Mesenchymal stem cell (in vitro differentiated cells and primary cell): ENCODE measurements at regions not wholly inside any gene's neighbourhood (a gene's known extent, or its start where the extent isn't known, plus 50 kb on each side); places are given as distances from the start of the nearest gene placed in this dataset.

Experiments used
- DNase-seq: peaks from one replicate; pipeline ENCODE4 v3.0.0-alpha.2; 2013
- H2AFZ ChIP-seq: one replicate; pipeline ENCODE4 v1.6.1; 2013; ENCODE audit warnings: low read depth, mild to moderate bottlenecking, control low read depth, inconsistent platforms, low read length, moderate library complexity
- H2AK5ac ChIP-seq: 2 replicates; pipeline ENCODE4 v1.6.1; 2013; ENCODE audit warnings: low read length, moderate library complexity, mild to moderate bottlenecking, inconsistent platforms; ENCODE audit not compliant: severe bottlenecking
- H2BK120ac ChIP-seq: one replicate; pipeline ENCODE4 v1.6.1; 2013; ENCODE audit warnings: low read depth, mild to moderate bottlenecking, inconsistent platforms, low read length, moderate library complexity
- H2BK12ac ChIP-seq, 2 experiments: one replicate each; pipeline ENCODE4 v1.6.1; 2013; ENCODE audit warnings: inconsistent platforms in 2 of 2, low read length in 2 of 2, mild to moderate bottlenecking in 2 of 2, moderate library complexity in 2 of 2, control low read depth in 1 of 2
- H2BK15ac ChIP-seq: one replicate; pipeline ENCODE4 v1.6.1; 2013; ENCODE audit warnings: mild to moderate bottlenecking, low read depth, inconsistent platforms; ENCODE audit not compliant: poor library complexity, severe bottlenecking
- H2BK5ac ChIP-seq: 2 replicates; pipeline ENCODE4 v1.6.1; 2013; ENCODE audit warnings: low read depth, mild to moderate bottlenecking, low read length, control low read depth, inconsistent platforms; ENCODE audit not compliant: poor library complexity, severe bottlenecking
- H3K14ac ChIP-seq, 2 experiments: one replicate each; pipeline ENCODE4 v1.6.1; 2013; ENCODE audit warnings: inconsistent platforms in 2 of 2, low read length in 2 of 2, control low read depth in 1 of 2, mild to moderate bottlenecking in 1 of 2, moderate library complexity in 1 of 2
- H3K18ac ChIP-seq, 2 experiments: one replicate each; pipeline ENCODE4 v1.6.1; 2013; ENCODE audit warnings: inconsistent platforms in 2 of 2, low read length in 2 of 2, control low read depth in 1 of 2, low read depth in 1 of 2, mild to moderate bottlenecking in 1 of 2
- H3K23ac ChIP-seq, 2 experiments: one replicate each; pipeline ENCODE4 v1.6.1; 2013; ENCODE audit warnings: inconsistent platforms in 2 of 2, low read length in 2 of 2, mild to moderate bottlenecking in 2 of 2, moderate library complexity in 2 of 2, control low read depth in 1 of 2
- H3K27ac ChIP-seq: 2 replicates; pipeline ENCODE4 v1.5.1; 2013; ENCODE audit warnings: mild to moderate bottlenecking, moderate library complexity, low read length, control low read depth, inconsistent platforms; ENCODE audit not compliant: poor library complexity, severe bottlenecking
- H3K27me3 ChIP-seq, 2 experiments: 2 replicates each; pipeline versions ENCODE4 v1.6.1 to v1.7.0; 2013; ENCODE audit warnings: low read length in 2 of 2, mild to moderate bottlenecking in 2 of 2, moderate library complexity in 2 of 2, control low read depth in 1 of 2, inconsistent platforms in 1 of 2; ENCODE audit not compliant: control insufficient read depth in 1 of 2, insufficient read depth in 1 of 2
- H3K36me3 ChIP-seq, 2 experiments: 2 replicates each; pipeline versions ENCODE4 v1.6.1 to v1.7.0; 2013; ENCODE audit warnings: low read length in 2 of 2, control low read depth in 1 of 2, inconsistent platforms in 1 of 2, low read depth in 1 of 2, mild to moderate bottlenecking in 1 of 2; ENCODE audit not compliant: insufficient read depth in 2 of 2, control insufficient read depth in 1 of 2
- H3K4ac ChIP-seq, 2 experiments: one replicate each; pipeline ENCODE4 v1.6.1; 2013; ENCODE audit warnings: inconsistent platforms in 2 of 2, low read length in 2 of 2, mild to moderate bottlenecking in 2 of 2, moderate library complexity in 2 of 2, control low read depth in 1 of 2, low read depth in 1 of 2
- H3K4me1 ChIP-seq: 2 replicates; pipeline ENCODE4 v1.6.1; 2013; ENCODE audit warnings: low read depth, low read length, control low read depth; ENCODE audit not compliant: control insufficient read depth, insufficient read depth
- H3K4me2 ChIP-seq: 2 replicates; pipeline ENCODE4 v1.6.1; 2013; ENCODE audit warnings: low read length, mild to moderate bottlenecking, inconsistent platforms; ENCODE audit not compliant: poor library complexity, severe bottlenecking
- H3K4me3 ChIP-seq, 2 experiments: 2 replicates each; pipeline versions ENCODE4 v1.5.1 to v1.7.0; 2013; ENCODE audit warnings: low read length in 2 of 2, mild to moderate bottlenecking in 2 of 2, control low read depth in 1 of 2, low read depth in 1 of 2; ENCODE audit not compliant: insufficient read depth in 1 of 2
- H3K79me1 ChIP-seq: replicated peaks from 2 replicates; pipeline ENCODE4 v1.6.1; 2013; ENCODE audit warnings: mild to moderate bottlenecking, control low read depth, low read length, inconsistent platforms; ENCODE audit not compliant: poor library complexity, severe bottlenecking
- H3K9ac ChIP-seq: 2 replicates; pipeline ENCODE4 v1.7.0; 2013; ENCODE audit warnings: mild to moderate bottlenecking, low read length, moderate library complexity
- H3K9me3 ChIP-seq: 2 replicates; pipeline ENCODE4 v1.7.0; 2013; ENCODE audit warnings: mild to moderate bottlenecking, low read length; ENCODE audit not compliant: control insufficient read depth
- H4K8ac ChIP-seq: one replicate; pipeline ENCODE4 v1.6.1; 2013; ENCODE audit warnings: inconsistent platforms, mild to moderate bottlenecking, low read length, moderate library complexity
- H4K91ac ChIP-seq: one replicate; pipeline ENCODE4 v1.6.1; 2013; ENCODE audit warnings: mild to moderate bottlenecking, low read length, inconsistent platforms
- WGBS: methylation state at CpG from one replicate; pipeline ENCODE4 v1.1.7; 2013; ENCODE audit warnings: mixed read lengths; 5-methylcytosine and 5-hydroxymethylcytosine counted together

DNA sequence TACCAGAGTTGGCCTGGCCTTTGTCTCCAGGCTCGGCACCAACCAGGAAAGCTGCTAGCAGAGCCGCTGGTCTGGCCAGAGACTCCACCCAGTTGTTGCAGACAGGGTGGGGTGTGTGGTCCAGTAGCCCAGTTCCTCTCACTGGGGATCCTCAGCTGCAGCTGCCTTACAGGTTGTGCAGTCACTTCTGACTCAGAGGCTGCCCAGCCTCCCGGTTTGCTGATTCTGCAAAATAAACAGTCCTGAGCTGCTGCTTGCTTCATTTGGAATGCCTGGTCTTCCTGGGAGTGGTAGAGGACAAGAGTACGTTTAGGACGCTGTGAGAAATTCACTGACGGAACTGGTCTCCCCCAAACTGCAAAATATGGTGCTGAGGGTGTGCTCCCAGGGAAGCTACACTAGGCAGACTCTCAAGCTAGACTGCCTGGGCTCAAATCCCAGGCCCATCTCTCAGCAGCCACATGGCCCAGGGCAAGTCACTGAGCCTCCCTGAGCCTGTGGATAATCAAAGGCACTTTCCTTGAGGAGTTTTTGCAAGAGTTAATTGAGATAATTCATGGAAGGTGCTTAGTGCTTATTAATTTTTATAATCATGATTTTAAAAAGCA, 246.1 kb downstream of the TFAP2C start:
- DNase-seq: peak; percentile 82
- Histone ChIP-seq H3K4me3 (no peak overlapping the region), H3K27ac (peak overlapping the region; percentile 72), H3K9me3 (no peaks in the 10 kb centered on the region), H3K27me3 (peaks cover 0 to 41% of the 10 kb centered on the region in 2 experiments), H3K4ac (no peak overlapping the region), H2BK120ac (no peak overlapping the region), H2BK15ac (no peak overlapping the region), H3K23ac (no peak overlapping the region), H3K4me2 (no peak overlapping the region), H3K9ac (no peak overlapping the region), H3K36me3 (no peaks in the 10 kb centered on the region), H2BK5ac (no peak overlapping the region), H2AFZ (peak overlapping the region; percentile 31), H2BK12ac (no peak overlapping the region), H3K18ac (peak overlapping the region in 1 of 2 experiments; percentile 43), H2AK5ac (no peak overlapping the region), H4K91ac (no peak overlapping the region), H4K8ac (peak overlapping the region; percentile 36), H3K14ac (no peak overlapping the region), H3K79me1 (no peaks in the 10 kb centered on the region), H3K4me1 (peaks cover 7% of the 10 kb centered on the region)
- WGBS: 29% methylated on average over 6 of the region's 6 CpGs

GRCh38 chr20:56875803-56876202, 246.7 kb downstream of the TFAP2C start:
- Histone ChIP-seq H3K18ac (no peak overlapping the region), H4K91ac (no peak overlapping the region), H3K27ac (no peak overlapping the region), H3K27me3 (peaks cover 0 to 39% of the 10 kb centered on the region in 2 experiments), H3K4me3 (no peak overlapping the region), H3K79me1 (no peaks in the 10 kb centered on the region), H3K23ac (no peak overlapping the region), H3K4ac (no peak overlapping the region), H3K9me3 (no peaks in the 10 kb centered on the region), H3K4me2 (no peak overlapping the region), H2AK5ac (no peak overlapping the region), H2BK5ac (no peak overlapping the region), H3K9ac (no peak overlapping the region), H3K36me3 (no peaks in the 10 kb centered on the region), H2BK15ac (no peak overlapping the region), H2BK120ac (no peak overlapping the region), H2BK12ac (no peak overlapping the region), H2AFZ (no peak overlapping the region), H3K4me1 (peaks cover 7% of the 10 kb centered on the region), H4K8ac (no peak overlapping the region), H3K14ac (no peak overlapping the region)
- 92% methylated on average over 7 of the region's 7 CpGs for WGBS
- DNase-seq: no peak

DNA sequence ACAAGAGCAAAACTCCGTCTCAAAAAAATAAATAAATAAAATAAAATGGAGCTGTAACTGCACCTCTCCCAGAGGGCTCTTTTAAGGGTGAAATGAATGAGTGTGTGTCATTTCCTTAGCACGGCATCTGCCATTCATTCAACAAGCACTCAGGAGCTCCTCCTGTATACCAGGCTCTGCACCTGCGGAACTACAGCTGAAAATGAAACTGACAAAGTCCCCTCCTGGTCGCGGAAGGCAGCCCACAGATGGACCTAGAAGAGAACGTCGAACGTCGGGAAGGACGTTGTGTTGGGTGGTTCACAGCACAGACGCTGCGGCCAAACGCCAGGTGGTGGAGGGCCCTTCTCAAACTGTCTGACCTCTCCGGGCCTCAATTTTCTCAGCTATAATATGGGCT, 256.4 kb downstream of the TFAP2C start:
- Histone ChIP-seq H2AFZ (no peak overlapping the region), H3K4me3 (no peak overlapping the region), H3K9ac (no peak overlapping the region), H3K79me1 (no peaks in the 10 kb centered on the region), H3K27ac (no peak overlapping the region), H3K9me3 (no peaks in the 10 kb centered on the region), H3K4ac (no peak overlapping the region), H3K18ac (no peak overlapping the region), H2AK5ac (no peak overlapping the region), H3K4me1 (no peaks in the 10 kb centered on the region), H2BK120ac (no peak overlapping the region), H3K36me3 (no peaks in the 10 kb centered on the region), H4K91ac (no peak overlapping the region), H3K23ac (no peak overlapping the region), H2BK5ac (no peak overlapping the region), H2BK12ac (no peak overlapping the region), H2BK15ac (no peak overlapping the region), H4K8ac (no peak overlapping the region), H3K14ac (no peak overlapping the region), H3K27me3 (peaks cover 0 to 16% of the 10 kb centered on the region in 2 experiments), H3K4me2 (no peak overlapping the region)
- no peak for DNase-seq
- 94% methylated on average over 13 of the region's 14 CpGs for WGBS

DNA sequence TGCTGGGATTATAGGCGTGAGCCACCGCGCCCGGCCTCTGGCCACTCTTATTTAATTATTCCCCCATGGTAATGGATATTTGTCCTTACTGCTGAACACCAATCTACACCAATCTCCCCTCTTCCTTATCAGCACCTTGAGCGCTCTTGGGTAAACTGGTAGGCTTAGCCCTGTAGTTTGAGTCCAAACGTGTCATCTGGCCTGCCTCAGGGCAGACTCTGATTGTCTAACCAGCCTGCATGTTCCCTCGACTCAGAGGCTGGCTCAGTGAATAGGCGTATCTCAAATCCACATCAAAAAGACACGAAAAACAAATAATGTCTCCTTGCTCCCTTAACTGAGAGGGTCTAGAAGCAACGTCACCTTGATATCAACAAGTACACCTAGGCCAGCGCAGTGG, 260.9 kb downstream of the TFAP2C start:
- no peak overlapping the region for H3K9ac ChIP-seq
- 85% methylated on average over 11 of the region's 11 CpGs for WGBS
- H3K4me1 ChIP-seq: no peaks in the 10 kb centered on the region
- no peak overlapping the region for H4K91ac ChIP-seq
- no peak overlapping the region for H3K4me3 ChIP-seq
- no peak overlapping the region for H3K23ac ChIP-seq
- no peak overlapping the region for H3K4ac ChIP-seq
- no peak for DNase-seq
- H3K18ac ChIP-seq: no peak overlapping the region
- no peak overlapping the region for H2BK5ac ChIP-seq
- no peaks in the 10 kb centered on the region for H3K36me3 ChIP-seq
- H3K27ac ChIP-seq: no peak overlapping the region
- no peak overlapping the region for H3K14ac ChIP-seq
- H3K4me2 ChIP-seq: no peak overlapping the region
- H2BK12ac ChIP-seq: no peak overlapping the region
- no peaks in the 10 kb centered on the region for H3K9me3 ChIP-seq
- peaks cover 0 to 23% of the 10 kb centered on the region in 2 experiments for H3K27me3 ChIP-seq
- no peak overlapping the region for H4K8ac ChIP-seq
- no peak overlapping the region for H2BK15ac ChIP-seq
- no peak overlapping the region for H2BK120ac ChIP-seq
- no peak overlapping the region for H2AFZ ChIP-seq
- H3K79me1 ChIP-seq: no peaks in the 10 kb centered on the region
- H2AK5ac ChIP-seq: no peak overlapping the region
